K562 (cell line): ENCODE measurements at regions not wholly inside any gene's neighbourhood (a gene's known extent, or its start where the extent isn't known, plus 50 kb on each side); places are given as distances from the start of the nearest gene placed in this dataset.

Experiments
- CSDE1 ChIP-seq, 2 experiments: fragments of 450-650 bp; IDR thresholded peaks; 2 replicates each; pipeline ENCODE4 v1.6.1; 2016; ENCODE audit warnings: mild to moderate bottlenecking in 1 of 2
- LARP7 ChIP-seq: fragments of 450-650 bp; IDR thresholded peaks from 2 replicates; pipeline ENCODE4 v1.6.1; 2016
- PHF20 ChIP-seq: fragments of 450-650 bp; IDR thresholded peaks from 2 replicates; pipeline ENCODE4 v1.6.1; 2018; ENCODE audit not compliant: partially characterized antibody
- RBM17 ChIP-seq: fragments of 200-400 bp; formaldehyde crosslinking; IDR thresholded peaks from 2 replicates; pipeline ENCODE4 v1.6.1; 2017; ENCODE audit warnings: low read depth, mild to moderate bottlenecking, low read length, borderline replicate concordance
- TFAM ChIP-seq: fragments of 250-450 bp; sonication (Bioruptor Pico); conservative IDR thresholded peaks from 2 replicates; pipeline ENCODE4 v1.5.0; 2021; ENCODE audit warnings: mild to moderate bottlenecking, moderate library complexity
- ZNF584 ChIP-seq: fragments of 200-800 bp; sonication (Bioruptor generic); IDR thresholded peaks from 2 replicates; pipeline ENCODE4 v1.6.1; 2016; ENCODE audit warnings: low read depth, mild to moderate bottlenecking, missing genetic modification characterization, missing compliant biosample characterization
- ZNF830 ChIP-seq: fragments of 250-450 bp; sonication (Bioruptor Pico); IDR thresholded peaks from 2 replicates; pipeline ENCODE4 v1.5.0; 2021; ENCODE audit warnings: mild to moderate bottlenecking
- TF ChIP-seq, protein P1 (sequence below): IDR thresholded peaks from 2 replicates; pipeline ENCODE4 v1.6.1; 2011; ENCODE audit not compliant: insufficient read length; ENCODE audit errors: extremely low read depth
- TF ChIP-seq, protein P2 (sequence below): sonication (generic); formaldehyde crosslinking; IDR thresholded peaks from 2 replicates; pipeline ENCODE4 v1.8.1; 2023; ENCODE audit warnings: mild to moderate bottlenecking, missing genetic modification reagents
- TF ChIP-seq, protein P3 (sequence below): IDR thresholded peaks from 2 replicates; pipeline ENCODE4 v1.6.1; 2016; ENCODE audit warnings: missing genetic modification characterization, missing compliant biosample characterization
- TF ChIP-seq, protein P4 (sequence below), 3 experiments: fragments of 200-800 bp in 1 of 3; fragments of 250-450 bp in 1 of 3; fragments of 450-650 bp in 1 of 3; sonication (Bioruptor Pico) in 1 of 3; sonication (Bioruptor generic) in 1 of 3; formaldehyde crosslinking in 1 of 3; IDR thresholded peaks; 2 replicates each; pipeline versions ENCODE4 v1.6.1 to v1.8.0; 2016 to 2022; ENCODE audit warnings: mild to moderate bottlenecking in 2 of 3, missing genetic modification characterization in 2 of 3, missing compliant biosample characterization in 1 of 3, moderate library complexity in 1 of 3

DNA sequence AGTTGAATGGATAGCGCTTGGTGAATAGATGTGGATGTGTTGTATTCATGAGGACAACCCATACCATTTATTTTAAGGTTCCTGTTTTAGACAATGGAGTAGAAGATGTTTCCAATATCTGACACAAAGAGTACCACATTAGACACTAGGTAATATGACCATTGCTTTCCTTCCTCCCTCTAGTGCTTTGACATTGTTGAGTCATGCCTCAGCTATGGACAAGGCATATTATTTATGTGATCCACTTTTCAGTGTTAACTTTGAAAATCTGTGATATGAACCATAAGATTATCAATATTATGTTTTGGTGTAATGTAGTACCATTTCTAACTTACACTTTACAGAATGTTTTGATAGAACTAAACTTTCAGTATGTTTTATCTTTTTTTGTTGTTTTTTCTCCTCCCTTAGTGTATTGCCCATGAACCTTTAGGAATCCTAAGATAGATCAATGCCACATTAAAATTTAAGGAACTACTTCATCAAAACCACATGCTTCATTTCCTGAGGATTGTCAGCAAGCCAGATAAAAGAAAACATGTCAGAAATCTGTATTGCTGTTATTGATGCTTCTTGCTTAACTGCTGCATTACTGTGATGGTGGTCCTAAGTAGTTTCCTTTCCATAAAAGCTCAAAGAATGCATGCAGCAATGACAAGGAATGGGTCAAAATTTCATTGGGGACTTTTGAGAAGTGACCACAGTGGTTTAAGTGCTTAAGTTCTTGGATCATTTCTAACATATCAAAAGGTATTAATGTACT lies 105.0 kb downstream of the PCDH7 start (continued):
- TF ChIP-seq, protein P1, sequence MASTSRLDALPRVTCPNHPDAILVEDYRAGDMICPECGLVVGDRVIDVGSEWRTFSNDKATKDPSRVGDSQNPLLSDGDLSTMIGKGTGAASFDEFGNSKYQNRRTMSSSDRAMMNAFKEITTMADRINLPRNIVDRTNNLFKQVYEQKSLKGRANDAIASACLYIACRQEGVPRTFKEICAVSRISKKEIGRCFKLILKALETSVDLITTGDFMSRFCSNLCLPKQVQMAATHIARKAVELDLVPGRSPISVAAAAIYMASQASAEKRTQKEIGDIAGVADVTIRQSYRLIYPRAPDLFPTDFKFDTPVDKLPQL: no peak
- TF ChIP-seq TFAM (CRISPR knock-in tag): no peak
- TF ChIP-seq, protein P2, sequence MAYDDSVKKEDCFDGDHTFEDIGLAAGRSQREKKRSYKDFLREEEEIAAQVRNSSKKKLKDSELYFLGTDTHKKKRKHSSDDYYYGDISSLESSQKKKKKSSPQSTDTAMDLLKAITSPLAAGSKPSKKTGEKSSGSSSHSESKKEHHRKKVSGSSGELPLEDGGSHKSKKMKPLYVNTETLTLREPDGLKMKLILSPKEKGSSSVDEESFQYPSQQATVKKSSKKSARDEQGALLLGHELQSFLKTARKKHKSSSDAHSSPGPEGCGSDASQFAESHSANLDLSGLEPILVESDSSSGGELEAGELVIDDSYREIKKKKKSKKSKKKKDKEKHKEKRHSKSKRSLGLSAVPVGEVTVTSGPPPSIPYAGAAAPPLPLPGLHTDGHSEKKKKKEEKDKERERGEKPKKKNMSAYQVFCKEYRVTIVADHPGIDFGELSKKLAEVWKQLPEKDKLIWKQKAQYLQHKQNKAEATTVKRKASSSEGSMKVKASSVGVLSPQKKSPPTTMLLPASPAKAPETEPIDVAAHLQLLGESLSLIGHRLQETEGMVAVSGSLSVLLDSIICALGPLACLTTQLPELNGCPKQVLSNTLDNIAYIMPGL (CRISPR knock-in tag): no peak
- TF ChIP-seq, protein P3, sequence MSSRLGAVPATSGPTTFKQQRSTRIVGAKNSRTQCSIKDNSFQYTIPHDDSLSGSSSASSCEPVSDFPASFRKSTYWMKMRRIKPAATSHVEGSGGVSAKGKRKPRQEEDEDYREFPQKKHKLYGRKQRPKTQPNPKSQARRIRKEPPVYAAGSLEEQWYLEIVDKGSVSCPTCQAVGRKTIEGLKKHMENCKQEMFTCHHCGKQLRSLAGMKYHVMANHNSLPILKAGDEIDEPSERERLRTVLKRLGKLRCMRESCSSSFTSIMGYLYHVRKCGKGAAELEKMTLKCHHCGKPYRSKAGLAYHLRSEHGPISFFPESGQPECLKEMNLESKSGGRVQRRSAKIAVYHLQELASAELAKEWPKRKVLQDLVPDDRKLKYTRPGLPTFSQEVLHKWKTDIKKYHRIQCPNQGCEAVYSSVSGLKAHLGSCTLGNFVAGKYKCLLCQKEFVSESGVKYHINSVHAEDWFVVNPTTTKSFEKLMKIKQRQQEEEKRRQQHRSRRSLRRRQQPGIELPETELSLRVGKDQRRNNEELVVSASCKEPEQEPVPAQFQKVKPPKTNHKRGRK: no peak
- TF ChIP-seq ZNF584: no peak
- TF ChIP-seq, protein P4, sequence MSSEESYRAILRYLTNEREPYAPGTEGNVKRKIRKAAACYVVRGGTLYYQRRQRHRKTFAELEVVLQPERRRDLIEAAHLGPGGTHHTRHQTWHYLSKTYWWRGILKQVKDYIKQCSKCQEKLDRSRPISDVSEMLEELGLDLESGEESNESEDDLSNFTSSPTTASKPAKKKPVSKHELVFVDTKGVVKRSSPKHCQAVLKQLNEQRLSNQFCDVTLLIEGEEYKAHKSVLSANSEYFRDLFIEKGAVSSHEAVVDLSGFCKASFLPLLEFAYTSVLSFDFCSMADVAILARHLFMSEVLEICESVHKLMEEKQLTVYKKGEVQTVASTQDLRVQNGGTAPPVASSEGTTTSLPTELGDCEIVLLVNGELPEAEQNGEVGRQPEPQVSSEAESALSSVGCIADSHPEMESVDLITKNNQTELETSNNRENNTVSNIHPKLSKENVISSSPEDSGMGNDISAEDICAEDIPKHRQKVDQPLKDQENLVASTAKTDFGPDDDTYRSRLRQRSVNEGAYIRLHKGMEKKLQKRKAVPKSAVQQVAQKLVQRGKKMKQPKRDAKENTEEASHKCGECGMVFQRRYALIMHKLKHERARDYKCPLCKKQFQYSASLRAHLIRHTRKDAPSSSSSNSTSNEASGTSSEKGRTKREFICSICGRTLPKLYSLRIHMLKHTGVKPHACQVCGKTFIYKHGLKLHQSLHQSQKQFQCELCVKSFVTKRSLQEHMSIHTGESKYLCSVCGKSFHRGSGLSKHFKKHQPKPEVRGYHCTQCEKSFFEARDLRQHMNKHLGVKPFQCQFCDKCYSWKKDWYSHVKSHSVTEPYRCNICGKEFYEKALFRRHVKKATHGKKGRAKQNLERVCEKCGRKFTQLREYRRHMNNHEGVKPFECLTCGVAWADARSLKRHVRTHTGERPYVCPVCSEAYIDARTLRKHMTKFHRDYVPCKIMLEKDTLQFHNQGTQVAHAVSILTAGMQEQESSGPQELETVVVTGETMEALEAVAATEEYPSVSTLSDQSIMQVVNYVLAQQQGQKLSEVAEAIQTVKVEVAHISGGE (CRISPR knock-in tag; IDR thresholded peaks at IDR 0.05): no peak
- no peak for TF ChIP-seq ZNF830 (CRISPR knock-in tag)
- no peak for TF ChIP-seq CSDE1 (IDR thresholded peaks at IDR 0.05)
- no peak for TF ChIP-seq PHF20
- no peak for TF ChIP-seq RBM17
- no peak for TF ChIP-seq LARP7
